ENCODE measurements at regions not wholly inside any gene's neighbourhood (a gene's known extent, or its start where the extent isn't known, plus 50 kb on each side); places are given as distances from the start of the nearest gene placed in this dataset.

DNA sequence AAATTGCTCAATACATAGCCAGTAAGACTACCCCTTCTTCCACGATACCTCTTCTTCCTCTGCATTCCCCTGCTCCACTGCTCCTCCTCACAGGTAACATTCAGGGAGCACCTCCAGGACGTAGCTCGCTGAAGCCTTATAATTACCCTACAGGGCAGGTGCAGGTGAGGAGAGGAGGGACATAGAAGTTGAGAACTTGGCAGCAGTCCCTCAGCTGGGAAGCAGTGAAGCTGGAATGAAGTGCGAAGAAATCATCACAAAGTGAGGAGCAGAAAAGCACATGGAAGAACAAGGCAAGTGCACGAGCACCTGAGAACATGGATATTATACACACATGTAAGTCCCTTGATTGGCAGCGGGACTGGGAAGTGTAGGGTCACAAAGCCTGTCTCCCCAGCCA lies 118.2 kb downstream of the HSD17B3 start:
- no peak for DNase-seq (ENCODE audit: low read depth in 6 of 9, low spot score in 9 of 9)
- 94% methylated on average over 6 of the region's 6 CpGs for WGBS

DNA sequence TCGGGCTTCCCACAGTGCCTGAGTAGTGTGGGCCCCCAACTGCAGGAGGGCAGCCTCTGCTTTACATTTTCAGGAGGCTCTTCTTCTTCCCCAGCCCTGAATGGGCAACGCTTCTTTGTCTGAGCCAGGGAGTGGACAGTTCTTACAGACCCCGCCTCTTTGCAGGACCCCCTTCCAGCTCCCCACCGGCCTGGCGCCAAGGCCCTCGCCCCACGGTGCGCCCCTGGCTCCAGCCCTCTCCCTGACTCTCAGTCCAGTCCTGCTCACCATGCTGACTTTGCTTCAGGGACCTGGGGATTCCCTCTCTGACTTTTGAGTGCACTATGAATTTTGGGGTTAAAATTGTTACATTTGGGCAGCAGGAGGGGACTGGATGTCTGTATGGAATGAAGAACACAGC lies 123.8 kb downstream of the HSD17B3 start:
- Histone ChIP-seq H3K27me3 (ENCODE audit: control insufficient read depth in 2 of 2, insufficient read depth in 1 of 2, low read length in 1 of 2) (peaks cover 0 to 5% of the 10 kb centered on the region in 2 donors), H3K9me3 (ENCODE audit: control insufficient read depth in 2 of 2, insufficient read depth in 1 of 2, low read length in 1 of 2) (no peaks in the 10 kb centered on the region), H3K27ac (ENCODE audit: low read depth in 1 of 2, low read length in 1 of 2) (no peak overlapping the region), H3K4me1 (ENCODE audit: control insufficient read depth in 2 of 2, insufficient read depth in 2 of 2, low read length in 2 of 2) (no peaks in the 10 kb centered on the region), H3K36me3 (ENCODE audit: control insufficient read depth in 2 of 2, insufficient read depth in 2 of 2, low read length in 1 of 2) (no peaks in the 10 kb centered on the region), H3K4me3 (ENCODE audit: low read length in 2 of 2) (no peak overlapping the region)
- 94% methylated on average over 8 of the region's 8 CpGs for WGBS
- DNase-seq (ENCODE audit: low read depth in 6 of 9, low spot score in 9 of 9) = no peak

More for the DNA sequence above, 118.2 kb downstream of the HSD17B3 start:
- Histone ChIP-seq H3K9me3 (ENCODE audit: control insufficient read depth in 2 of 2, insufficient read depth in 1 of 2, low read length in 1 of 2) (no peaks in the 10 kb centered on the region), H3K27me3 (ENCODE audit: control insufficient read depth in 2 of 2, insufficient read depth in 1 of 2, low read length in 1 of 2) (peaks cover 3 to 10% of the 10 kb centered on the region in 2 donors), H3K36me3 (ENCODE audit: control insufficient read depth in 2 of 2, insufficient read depth in 2 of 2, low read length in 1 of 2) (no peaks in the 10 kb centered on the region), H3K27ac (ENCODE audit: low read depth in 1 of 2, low read length in 1 of 2) (no peak overlapping the region), H3K4me3 (ENCODE audit: low read length in 2 of 2) (no peak overlapping the region), H3K4me1 (ENCODE audit: control insufficient read depth in 2 of 2, insufficient read depth in 2 of 2, low read length in 2 of 2) (peaks cover 0 to 2% of the 10 kb centered on the region in 2 donors)

DNA sequence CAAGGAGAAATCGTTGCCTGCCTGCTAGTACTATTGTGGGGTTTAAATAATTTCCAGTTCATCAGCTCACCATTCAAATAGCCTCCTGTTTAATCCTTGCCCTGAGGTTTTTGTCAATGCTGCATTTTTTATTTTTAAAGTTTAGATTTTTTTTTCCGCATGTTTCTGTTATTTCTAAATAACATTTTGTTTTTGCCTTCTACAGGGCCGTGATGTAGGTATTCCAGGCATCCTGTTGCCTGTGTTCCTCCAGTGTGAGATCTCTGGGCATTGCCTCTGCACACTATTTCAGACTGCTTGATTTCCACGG lies 124.3 kb downstream of the HSD17B3 start:
- Histone ChIP-seq H3K27ac (ENCODE audit: low read depth in 1 of 2, low read length in 1 of 2) (no peak overlapping the region), H3K4me1 (ENCODE audit: control insufficient read depth in 2 of 2, insufficient read depth in 2 of 2, low read length in 2 of 2) (no peaks in the 10 kb centered on the region), H3K4me3 (ENCODE audit: low read length in 2 of 2) (no peak overlapping the region), H3K9me3 (ENCODE audit: control insufficient read depth in 2 of 2, insufficient read depth in 1 of 2, low read length in 1 of 2) (no peaks in the 10 kb centered on the region), H3K27me3 (ENCODE audit: control insufficient read depth in 2 of 2, insufficient read depth in 1 of 2, low read length in 1 of 2) (peaks cover 0 to 5% of the 10 kb centered on the region in 2 donors), H3K36me3 (ENCODE audit: control insufficient read depth in 2 of 2, insufficient read depth in 2 of 2, low read length in 1 of 2) (no peaks in the 10 kb centered on the region)
- DNase-seq (ENCODE audit: low read depth in 6 of 9, low spot score in 9 of 9) = no peak
- WGBS = 80% methylated on average over 4 of the region's 4 CpGs

DNA sequence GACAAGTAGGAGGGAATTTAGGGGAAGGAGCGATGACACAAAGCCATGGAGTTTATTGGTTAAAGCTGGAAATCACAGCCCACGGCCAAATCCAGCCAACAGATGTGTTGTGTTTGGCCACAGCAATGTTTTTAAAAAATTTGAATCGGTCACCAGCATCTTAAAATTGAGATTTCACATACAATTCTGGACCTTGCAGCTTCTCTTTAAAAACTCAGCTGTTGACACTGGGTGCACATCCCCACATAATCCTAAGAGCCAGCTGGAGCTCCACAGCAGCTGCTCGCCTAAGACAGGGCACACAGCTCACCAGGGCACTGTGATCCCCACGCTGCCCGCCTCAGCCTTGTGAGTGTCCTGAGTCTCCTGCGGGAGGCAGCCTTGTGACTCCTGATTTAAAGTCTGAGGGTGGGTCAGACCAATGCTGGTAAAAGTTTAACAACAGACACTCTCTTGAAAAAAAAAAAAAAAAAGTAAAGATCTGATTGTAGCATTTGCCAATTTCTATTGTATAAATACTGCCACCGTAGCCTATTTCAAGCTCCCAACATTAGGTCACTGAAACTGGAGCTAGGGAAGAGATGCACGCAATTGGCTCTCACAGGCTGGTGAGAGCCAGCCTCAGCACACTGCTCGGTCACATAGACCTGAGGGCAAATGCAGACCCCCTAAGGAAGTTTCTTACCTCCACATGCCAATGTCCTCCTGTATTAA lies 124.8 kb downstream of the HSD17B3 start:
- no peak for DNase-seq (ENCODE audit: low read depth in 6 of 9, low spot score in 9 of 9)
- Histone ChIP-seq H3K36me3 (ENCODE audit: control insufficient read depth in 2 of 2, insufficient read depth in 2 of 2, low read length in 1 of 2) (no peaks in the 10 kb centered on the region), H3K9me3 (ENCODE audit: control insufficient read depth in 2 of 2, insufficient read depth in 1 of 2, low read length in 1 of 2) (no peaks in the 10 kb centered on the region), H3K4me1 (ENCODE audit: control insufficient read depth in 2 of 2, insufficient read depth in 2 of 2, low read length in 2 of 2) (no peaks in the 10 kb centered on the region), H3K27me3 (ENCODE audit: control insufficient read depth in 2 of 2, insufficient read depth in 1 of 2, low read length in 1 of 2) (peaks cover 0 to 5% of the 10 kb centered on the region in 2 donors), H3K4me3 (ENCODE audit: low read length in 2 of 2) (no peak overlapping the region), H3K27ac (ENCODE audit: low read depth in 1 of 2, low read length in 1 of 2) (no peak overlapping the region)
- WGBS = 90% methylated on average over 10 of the region's 10 CpGs

DNA sequence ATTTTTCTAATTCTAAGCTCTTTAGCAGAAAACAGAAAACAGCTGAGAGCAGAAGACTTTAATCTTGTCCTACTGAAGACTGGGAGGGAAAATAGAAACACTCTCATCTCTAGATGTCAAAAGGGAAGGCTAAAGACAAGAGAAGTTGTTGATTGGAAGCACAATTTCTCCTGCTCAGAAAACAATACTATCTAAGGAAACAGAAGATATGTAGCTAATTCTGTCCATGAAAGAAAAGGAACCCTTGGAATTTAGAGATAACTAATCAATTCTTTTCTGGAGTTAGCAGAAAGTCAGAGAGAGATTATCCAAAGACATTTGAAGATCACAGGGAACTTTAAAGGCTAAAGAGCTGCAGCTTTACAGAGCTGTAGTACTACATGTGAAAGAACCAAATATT lies 126.2 kb downstream of the HSD17B3 start:
- Histone ChIP-seq H3K36me3 (ENCODE audit: control insufficient read depth in 2 of 2, insufficient read depth in 2 of 2, low read length in 1 of 2) (no peaks in the 10 kb centered on the region), H3K27ac (ENCODE audit: low read depth in 1 of 2, low read length in 1 of 2) (no peak overlapping the region), H3K9me3 (ENCODE audit: control insufficient read depth in 2 of 2, insufficient read depth in 1 of 2, low read length in 1 of 2) (no peaks in the 10 kb centered on the region), H3K4me1 (ENCODE audit: control insufficient read depth in 2 of 2, insufficient read depth in 2 of 2, low read length in 2 of 2) (no peaks in the 10 kb centered on the region), H3K27me3 (ENCODE audit: control insufficient read depth in 2 of 2, insufficient read depth in 1 of 2, low read length in 1 of 2) (peaks cover 0 to 5% of the 10 kb centered on the region in 2 donors), H3K4me3 (ENCODE audit: low read length in 2 of 2) (no peak overlapping the region)
- no peak for DNase-seq (ENCODE audit: low read depth in 6 of 9, low spot score in 9 of 9)

DNA sequence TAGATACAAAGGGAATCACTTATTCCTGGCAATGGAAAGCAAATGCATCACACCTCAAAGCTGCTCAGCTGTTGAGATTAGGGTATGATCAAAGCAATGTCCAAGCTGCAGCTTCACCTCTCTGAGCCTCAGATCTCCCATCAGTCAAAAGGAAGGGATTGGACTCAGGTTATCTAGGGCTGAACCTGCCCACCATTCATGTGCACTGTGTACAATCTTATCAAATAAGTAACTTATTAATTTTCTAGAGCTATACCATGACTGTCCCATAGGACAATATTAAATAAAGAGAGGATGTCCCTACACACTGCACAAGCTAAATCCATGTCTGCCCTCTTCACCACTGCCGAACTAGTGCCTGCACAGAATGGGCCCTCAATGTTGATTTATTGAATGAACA lies 127.0 kb downstream of the HSD17B3 start:
- Histone ChIP-seq H3K4me3 (ENCODE audit: low read length in 2 of 2) (no peak overlapping the region), H3K9me3 (ENCODE audit: control insufficient read depth in 2 of 2, insufficient read depth in 1 of 2, low read length in 1 of 2) (no peaks in the 10 kb centered on the region), H3K4me1 (ENCODE audit: control insufficient read depth in 2 of 2, insufficient read depth in 2 of 2, low read length in 2 of 2) (no peaks in the 10 kb centered on the region), H3K27me3 (ENCODE audit: control insufficient read depth in 2 of 2, insufficient read depth in 1 of 2, low read length in 1 of 2) (peaks cover 0 to 5% of the 10 kb centered on the region in 2 donors), H3K27ac (ENCODE audit: low read depth in 1 of 2, low read length in 1 of 2) (no peak overlapping the region), H3K36me3 (ENCODE audit: control insufficient read depth in 2 of 2, insufficient read depth in 2 of 2, low read length in 1 of 2) (no peaks in the 10 kb centered on the region)
- no peak for DNase-seq (ENCODE audit: low read depth in 6 of 9, low spot score in 9 of 9)
- 97% methylated on average over 1 of the region's 1 CpG for WGBS

DNA sequence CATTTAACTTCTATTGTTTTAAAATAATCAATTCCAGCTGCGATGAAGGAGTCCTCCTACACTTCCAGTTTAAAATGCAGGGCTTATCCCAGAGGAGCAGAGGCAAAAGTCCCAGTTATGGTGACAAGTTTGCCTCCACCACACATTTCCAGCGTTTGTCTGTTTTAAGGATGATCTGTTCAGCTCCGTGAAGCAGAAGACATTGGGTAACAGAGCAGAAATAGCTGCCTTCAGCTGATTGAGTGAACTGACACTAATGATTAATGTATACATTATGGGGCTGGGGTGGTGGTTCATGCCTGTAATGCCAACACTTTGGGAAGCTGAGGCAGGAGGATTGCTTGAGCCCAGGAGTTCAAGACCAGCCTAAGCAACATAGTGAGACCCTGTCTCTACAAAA lies 127.6 kb downstream of the HSD17B3 start:
- H3K27ac ChIP-seq (ENCODE audit: low read depth in 1 of 2, low read length in 1 of 2) = no peak overlapping the region
- no peaks in the 10 kb centered on the region for H3K9me3 ChIP-seq (ENCODE audit: control insufficient read depth in 2 of 2, insufficient read depth in 1 of 2, low read length in 1 of 2)
- H3K36me3 ChIP-seq (ENCODE audit: control insufficient read depth in 2 of 2, insufficient read depth in 2 of 2, low read length in 1 of 2) = no peaks in the 10 kb centered on the region
- no peaks in the 10 kb centered on the region for H3K4me1 ChIP-seq (ENCODE audit: control insufficient read depth in 2 of 2, insufficient read depth in 2 of 2, low read length in 2 of 2)
- DNase-seq (ENCODE audit: low read depth in 6 of 9, low spot score in 9 of 9) = no peak
- 90% methylated on average over 3 of the region's 3 CpGs for WGBS
- H3K27me3 ChIP-seq (ENCODE audit: control insufficient read depth in 2 of 2, insufficient read depth in 1 of 2, low read length in 1 of 2) = peaks cover 0 to 5% of the 10 kb centered on the region in 2 donors
- no peak overlapping the region for H3K4me3 ChIP-seq (ENCODE audit: low read length in 2 of 2)

DNA sequence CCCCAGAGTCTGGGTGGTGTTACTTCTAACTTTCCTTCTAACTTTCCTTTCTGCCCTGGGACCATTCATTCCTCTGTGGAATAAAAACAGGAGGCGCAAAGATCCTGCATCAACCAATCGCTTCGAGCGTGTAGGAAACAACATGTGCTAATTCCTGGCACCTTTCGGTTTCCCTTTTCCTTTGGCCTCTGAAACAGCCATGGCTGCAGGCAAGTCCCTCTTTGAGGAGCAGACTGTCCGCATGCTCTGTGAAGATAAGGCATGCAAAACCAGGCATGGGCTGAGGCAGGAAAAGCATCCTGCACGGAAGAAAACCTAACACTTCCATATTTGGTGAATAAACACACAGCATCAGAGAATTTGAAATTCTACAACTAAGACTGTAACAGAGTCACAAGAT lies 128.3 kb downstream of the HSD17B3 start:
- no peaks in the 10 kb centered on the region for H3K4me1 ChIP-seq (ENCODE audit: control insufficient read depth in 2 of 2, insufficient read depth in 2 of 2, low read length in 2 of 2)
- no peak for DNase-seq (ENCODE audit: low read depth in 6 of 9, low spot score in 9 of 9)
- H3K36me3 ChIP-seq (ENCODE audit: control insufficient read depth in 2 of 2, insufficient read depth in 2 of 2, low read length in 1 of 2) = no peaks in the 10 kb centered on the region
- H3K27ac ChIP-seq (ENCODE audit: low read depth in 1 of 2, low read length in 1 of 2) = no peak overlapping the region
- no peak overlapping the region for H3K4me3 ChIP-seq (ENCODE audit: low read length in 2 of 2)
- H3K27me3 ChIP-seq (ENCODE audit: control insufficient read depth in 2 of 2, insufficient read depth in 1 of 2, low read length in 1 of 2) = peaks cover 0 to 5% of the 10 kb centered on the region in 2 donors
- WGBS = 73% methylated on average over 7 of the region's 7 CpGs
- H3K9me3 ChIP-seq (ENCODE audit: control insufficient read depth in 2 of 2, insufficient read depth in 1 of 2, low read length in 1 of 2) = no peaks in the 10 kb centered on the region

DNA sequence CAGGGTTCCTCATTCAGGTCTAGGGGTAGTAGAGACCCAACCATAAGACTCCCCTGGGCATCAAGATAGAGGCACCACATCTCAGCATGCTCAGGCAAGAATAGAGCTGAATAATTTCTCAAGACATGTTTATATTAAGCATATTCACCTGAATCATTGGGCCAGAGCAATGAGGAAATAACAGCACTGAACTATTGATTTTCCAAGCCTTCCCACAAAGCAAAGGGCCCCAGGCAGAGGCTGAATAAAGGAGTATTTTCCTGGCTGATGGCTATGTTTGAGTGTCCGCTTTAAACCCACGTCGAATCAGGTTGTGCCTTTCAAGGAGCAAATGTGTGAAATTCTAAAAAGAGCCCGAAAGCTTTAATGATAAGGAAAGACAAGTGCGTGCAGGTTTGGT lies 129.2 kb downstream of the HSD17B3 start:
- no peak for DNase-seq (ENCODE audit: low read depth in 6 of 9, low spot score in 9 of 9)
- WGBS = 99% methylated on average over 5 of the region's 5 CpGs
- H3K4me3 ChIP-seq (ENCODE audit: low read length in 2 of 2) = no peak overlapping the region
- H3K36me3 ChIP-seq (ENCODE audit: control insufficient read depth in 2 of 2, insufficient read depth in 2 of 2, low read length in 1 of 2) = no peaks in the 10 kb centered on the region
- no peaks in the 10 kb centered on the region for H3K9me3 ChIP-seq (ENCODE audit: control insufficient read depth in 2 of 2, insufficient read depth in 1 of 2, low read length in 1 of 2)
- H3K4me1 ChIP-seq (ENCODE audit: control insufficient read depth in 2 of 2, insufficient read depth in 2 of 2, low read length in 2 of 2) = no peaks in the 10 kb centered on the region
- no peaks in the 10 kb centered on the region for H3K27me3 ChIP-seq (ENCODE audit: control insufficient read depth in 2 of 2, insufficient read depth in 1 of 2, low read length in 1 of 2)
- H3K27ac ChIP-seq (ENCODE audit: low read depth in 1 of 2, low read length in 1 of 2) = no peak overlapping the region

DNA sequence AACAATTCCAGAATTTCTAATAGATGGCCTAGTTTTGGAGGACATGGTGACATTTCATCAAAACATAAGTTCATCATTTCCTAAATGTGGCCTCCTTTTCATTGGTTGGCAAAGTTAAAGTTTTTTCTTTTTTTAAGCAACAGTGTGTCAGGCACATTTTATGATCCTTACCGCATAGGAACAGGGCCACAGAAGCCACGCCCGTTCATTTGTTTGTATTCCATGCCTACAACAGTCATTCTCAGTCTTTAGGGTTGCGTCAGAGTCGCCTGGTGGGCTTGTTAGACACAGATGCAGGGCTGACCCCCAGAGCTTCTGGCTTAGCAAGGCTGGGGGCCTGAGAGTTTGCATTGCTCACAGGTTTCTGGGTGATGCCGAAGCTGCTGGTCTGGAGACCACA lies 130.2 kb downstream of the HSD17B3 start:
- 85% methylated on average over 6 of the region's 6 CpGs for WGBS

More for the DNA sequence above, 130.2 kb downstream of the HSD17B3 start:
- no peaks in the 10 kb centered on the region for H3K9me3 ChIP-seq (ENCODE audit: control insufficient read depth in 2 of 2, insufficient read depth in 1 of 2, low read length in 1 of 2)
- H3K27me3 ChIP-seq (ENCODE audit: control insufficient read depth in 2 of 2, insufficient read depth in 1 of 2, low read length in 1 of 2) = no peaks in the 10 kb centered on the region
- H3K36me3 ChIP-seq (ENCODE audit: control insufficient read depth in 2 of 2, insufficient read depth in 2 of 2, low read length in 1 of 2) = no peaks in the 10 kb centered on the region
- H3K4me1 ChIP-seq (ENCODE audit: control insufficient read depth in 2 of 2, insufficient read depth in 2 of 2, low read length in 2 of 2) = no peaks in the 10 kb centered on the region
- no peak for DNase-seq (ENCODE audit: low read depth in 6 of 9, low spot score in 9 of 9)
- no peak overlapping the region for H3K4me3 ChIP-seq (ENCODE audit: low read length in 2 of 2)
- H3K27ac ChIP-seq (ENCODE audit: low read depth in 1 of 2, low read length in 1 of 2) = no peak overlapping the region

Data from thymus (tissue), 11 donors.